ENCODE measurements at regions not wholly inside any gene's neighbourhood (a gene's known extent, or its start where the extent isn't known, plus 50 kb on each side); places are given as distances from the start of the nearest gene placed in this dataset.

DNA sequence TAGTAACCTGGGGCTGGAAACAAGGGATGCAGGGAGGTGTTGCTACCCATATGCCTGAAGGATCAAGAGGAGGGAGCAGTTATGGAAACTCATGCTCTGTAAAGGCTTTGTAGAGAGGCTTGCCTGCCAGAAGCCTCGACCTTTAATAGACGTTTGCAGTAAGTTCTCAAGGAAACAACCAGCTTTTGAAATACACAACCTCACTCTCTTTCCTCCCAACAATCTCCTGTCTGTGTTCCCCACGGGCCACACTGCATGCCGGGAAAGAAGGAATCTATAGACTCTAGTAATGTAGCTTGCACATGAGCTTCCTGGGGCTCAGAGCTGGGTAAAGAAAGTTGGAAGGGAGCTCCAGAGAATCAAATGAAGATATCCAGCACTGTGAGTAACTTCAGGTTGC, 101.6 kb upstream of the PACRGL start:
- TF ChIP-seq, protein P1, sequence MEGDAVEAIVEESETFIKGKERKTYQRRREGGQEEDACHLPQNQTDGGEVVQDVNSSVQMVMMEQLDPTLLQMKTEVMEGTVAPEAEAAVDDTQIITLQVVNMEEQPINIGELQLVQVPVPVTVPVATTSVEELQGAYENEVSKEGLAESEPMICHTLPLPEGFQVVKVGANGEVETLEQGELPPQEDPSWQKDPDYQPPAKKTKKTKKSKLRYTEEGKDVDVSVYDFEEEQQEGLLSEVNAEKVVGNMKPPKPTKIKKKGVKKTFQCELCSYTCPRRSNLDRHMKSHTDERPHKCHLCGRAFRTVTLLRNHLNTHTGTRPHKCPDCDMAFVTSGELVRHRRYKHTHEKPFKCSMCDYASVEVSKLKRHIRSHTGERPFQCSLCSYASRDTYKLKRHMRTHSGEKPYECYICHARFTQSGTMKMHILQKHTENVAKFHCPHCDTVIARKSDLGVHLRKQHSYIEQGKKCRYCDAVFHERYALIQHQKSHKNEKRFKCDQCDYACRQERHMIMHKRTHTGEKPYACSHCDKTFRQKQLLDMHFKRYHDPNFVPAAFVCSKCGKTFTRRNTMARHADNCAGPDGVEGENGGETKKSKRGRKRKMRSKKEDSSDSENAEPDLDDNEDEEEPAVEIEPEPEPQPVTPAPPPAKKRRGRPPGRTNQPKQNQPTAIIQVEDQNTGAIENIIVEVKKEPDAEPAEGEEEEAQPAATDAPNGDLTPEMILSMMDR (IDR thresholded peaks at IDR 0.05) = no peak
- no peak for TF ChIP-seq POLR2A (IDR thresholded peaks at IDR 0.05)
